ENCODE measurements at regions not wholly inside any gene's neighbourhood (a gene's known extent, or its start where the extent isn't known, plus 50 kb on each side); places are given as distances from the start of the nearest gene placed in this dataset.

DNA sequence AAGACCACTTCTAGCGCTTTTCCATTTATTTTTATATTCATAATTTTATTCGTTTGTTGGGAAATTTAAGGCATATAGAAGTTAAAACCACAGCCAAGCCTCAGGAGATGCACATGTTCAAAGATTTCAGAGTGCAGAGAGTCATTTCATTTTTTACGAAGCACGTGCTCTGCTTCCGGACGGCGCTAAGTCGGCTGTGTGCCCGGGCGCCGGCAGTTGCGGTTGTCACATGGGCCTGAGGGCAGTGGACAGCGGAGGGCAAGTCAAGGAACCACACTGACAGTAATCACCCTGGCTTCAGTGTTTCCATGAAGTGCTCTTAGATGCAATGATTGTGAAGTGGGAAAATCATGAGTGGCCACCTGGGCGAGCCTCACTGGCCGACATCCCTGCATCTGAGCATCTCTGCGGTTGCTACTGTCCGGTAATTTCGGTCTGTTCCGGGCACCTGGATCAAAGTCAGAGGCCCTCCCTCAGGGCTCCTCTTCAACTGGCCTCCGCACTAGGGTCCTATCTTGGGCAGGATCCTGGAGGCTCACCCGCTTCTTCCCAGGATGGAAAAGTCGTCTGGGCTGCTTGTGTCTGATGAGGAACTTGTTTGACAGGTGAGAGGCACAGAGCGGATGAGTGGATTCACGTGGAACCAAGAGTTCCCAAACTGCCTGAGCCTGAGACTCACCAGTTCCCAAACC is 90.8 kb downstream of the DACT2 start:
- no peak overlapping the region for H3K4me3 ChIP-seq (ENCODE audit: control insufficient read depth, low read depth, low read length)

GRCh38 chr6:168227840-168228239 is 91.7 kb downstream of the DACT2 start:
- TF ChIP-seq, protein P1, sequence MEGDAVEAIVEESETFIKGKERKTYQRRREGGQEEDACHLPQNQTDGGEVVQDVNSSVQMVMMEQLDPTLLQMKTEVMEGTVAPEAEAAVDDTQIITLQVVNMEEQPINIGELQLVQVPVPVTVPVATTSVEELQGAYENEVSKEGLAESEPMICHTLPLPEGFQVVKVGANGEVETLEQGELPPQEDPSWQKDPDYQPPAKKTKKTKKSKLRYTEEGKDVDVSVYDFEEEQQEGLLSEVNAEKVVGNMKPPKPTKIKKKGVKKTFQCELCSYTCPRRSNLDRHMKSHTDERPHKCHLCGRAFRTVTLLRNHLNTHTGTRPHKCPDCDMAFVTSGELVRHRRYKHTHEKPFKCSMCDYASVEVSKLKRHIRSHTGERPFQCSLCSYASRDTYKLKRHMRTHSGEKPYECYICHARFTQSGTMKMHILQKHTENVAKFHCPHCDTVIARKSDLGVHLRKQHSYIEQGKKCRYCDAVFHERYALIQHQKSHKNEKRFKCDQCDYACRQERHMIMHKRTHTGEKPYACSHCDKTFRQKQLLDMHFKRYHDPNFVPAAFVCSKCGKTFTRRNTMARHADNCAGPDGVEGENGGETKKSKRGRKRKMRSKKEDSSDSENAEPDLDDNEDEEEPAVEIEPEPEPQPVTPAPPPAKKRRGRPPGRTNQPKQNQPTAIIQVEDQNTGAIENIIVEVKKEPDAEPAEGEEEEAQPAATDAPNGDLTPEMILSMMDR (conservative IDR thresholded peaks at IDR 0.05; ENCODE audit: control insufficient read depth, insufficient read depth, low read depth, low read length), result no peak
- DNase-seq (ENCODE audit: low read depth), result no peak
- no peak overlapping the region for H3K4me3 ChIP-seq (ENCODE audit: control insufficient read depth, low read depth, low read length)

More for the DNA sequence above, 90.8 kb downstream of the DACT2 start:
- no peak for DNase-seq (ENCODE audit: low read depth)
- TF ChIP-seq, protein P1 (conservative IDR thresholded peaks at IDR 0.05; ENCODE audit: control insufficient read depth, insufficient read depth, low read depth, low read length), result no peak

DNA sequence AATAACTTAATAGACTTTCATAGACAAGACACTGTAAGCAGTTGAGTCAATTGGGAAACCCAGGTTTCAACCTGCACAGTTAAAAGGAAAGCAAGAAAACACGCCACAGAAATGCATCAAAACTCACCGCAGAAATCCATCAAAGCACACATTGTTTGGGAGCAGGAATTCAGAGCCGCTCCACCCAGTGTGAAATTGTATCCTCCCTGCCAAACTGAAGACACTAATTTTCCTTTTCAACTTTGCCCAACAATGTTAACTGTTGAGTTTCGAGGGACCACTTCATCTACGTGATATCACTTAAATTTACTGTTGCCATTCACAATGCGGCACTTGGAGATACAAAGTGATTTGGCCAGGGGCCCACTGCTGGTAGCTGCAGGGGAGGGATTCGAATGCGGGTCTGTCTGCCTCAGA is 92.7 kb downstream of the DACT2 start:
- TF ChIP-seq, protein P1 (conservative IDR thresholded peaks at IDR 0.05; ENCODE audit: control insufficient read depth, insufficient read depth, low read depth, low read length), result no peak
- no peak for DNase-seq (ENCODE audit: low read depth)
- no peak overlapping the region for H3K4me3 ChIP-seq (ENCODE audit: control insufficient read depth, low read depth, low read length)

GRCh38 chr6:168226061-168226752 is 93.4 kb downstream of the DACT2 start:
- DNase-seq (ENCODE audit: low read depth), result no peak
- TF ChIP-seq, protein P1 (conservative IDR thresholded peaks at IDR 0.05; ENCODE audit: control insufficient read depth, insufficient read depth, low read depth, low read length), result no peak
- H3K4me3 ChIP-seq (ENCODE audit: control insufficient read depth, low read depth, low read length), result no peak overlapping the region

DNA sequence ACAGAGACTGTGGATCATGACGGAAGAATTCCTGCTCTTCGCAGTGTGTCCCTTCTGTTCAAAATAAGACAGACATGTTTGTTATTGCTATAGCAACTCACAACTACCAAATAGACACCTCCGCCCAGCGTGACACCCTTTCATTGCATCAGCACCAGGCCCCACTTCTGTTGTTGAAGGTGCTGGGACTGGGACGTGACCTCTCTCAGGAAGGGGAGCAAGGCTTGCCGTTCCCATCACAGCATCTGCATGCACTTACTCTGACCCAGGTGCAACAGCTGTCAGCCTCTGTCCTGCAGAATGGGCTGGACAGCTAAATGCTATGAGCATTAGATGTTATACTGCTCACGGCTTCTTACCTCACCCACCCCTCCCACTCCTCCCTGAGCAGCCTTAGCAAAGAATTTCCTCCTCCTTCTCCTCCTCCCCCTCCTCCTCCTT is 94.1 kb downstream of the DACT2 start:
- no peak overlapping the region for H3K4me3 ChIP-seq (ENCODE audit: control insufficient read depth, low read depth, low read length)
- TF ChIP-seq, protein P1 (conservative IDR thresholded peaks at IDR 0.05; ENCODE audit: control insufficient read depth, insufficient read depth, low read depth, low read length), result no peak
- DNase-seq (ENCODE audit: low read depth), result no peak

DNA sequence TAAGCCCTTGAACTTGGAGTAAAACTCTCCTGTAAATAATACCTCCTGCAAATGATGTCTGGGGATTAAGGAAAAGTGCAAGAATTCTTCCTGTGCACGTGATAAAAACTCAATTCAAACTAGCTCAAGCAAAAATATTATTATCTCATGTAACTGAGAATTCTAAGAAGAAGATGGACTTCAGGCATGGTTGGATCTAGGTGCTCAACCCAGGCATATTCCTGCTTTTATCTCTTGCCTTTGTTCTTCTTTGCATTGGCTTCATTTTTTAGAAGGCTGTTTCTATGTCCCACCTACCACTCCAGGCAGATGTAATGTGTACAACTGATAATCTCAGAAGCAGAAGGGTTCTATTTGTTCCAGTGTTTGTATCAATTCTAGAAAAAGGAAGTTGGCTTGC is 95.8 kb downstream of the DACT2 start:
- H3K4me3 ChIP-seq (ENCODE audit: control insufficient read depth, low read depth, low read length), result no peak overlapping the region
- no peak for DNase-seq (ENCODE audit: low read depth)
- TF ChIP-seq, protein P1 (conservative IDR thresholded peaks at IDR 0.05; ENCODE audit: control insufficient read depth, insufficient read depth, low read depth, low read length), result no peak

Data from fibroblast of mammary gland (primary cell).